AG04449 (cell line): ENCODE measurements at regions not wholly inside any gene's neighbourhood (a gene's known extent, or its start where the extent isn't known, plus 50 kb on each side); places are given as distances from the start of the nearest gene placed in this dataset.
A peak's percentile ranks its signal among the peaks of the same experiment; 100 is the strongest.

Experiments used
- CTCF ChIA-PET: fragments of 350-600 bp; formaldehyde crosslinking; extraction: SDS; loops from one replicate; lab custom pipeline; 2021; ENCODE audit warnings: antibody characterized with exemption; lab: Yijun Ruan, JAX
- POLR2A ChIA-PET: fragments of 400-600, 350-600 bp; formaldehyde crosslinking; extraction: SDS; loops from one replicate; lab custom pipeline; 2020; ENCODE audit warnings: antibody characterized with exemption, inconsistent platforms; lab: Yijun Ruan, JAX
- DNase-seq: peaks from one replicate; pipeline ENCODE4 v3.0.0-alpha.2; 2010; ENCODE audit warnings: low read depth, low spot score
- H3K4me3 ChIP-seq: 2 replicates; pipeline ENCODE4 v1.5.1; 2011; ENCODE audit warnings: low read depth, mild to moderate bottlenecking, control low read depth, low read length
- TF ChIP-seq, protein P1 (sequence below): IDR thresholded peaks from one replicate; pipeline ENCODE4 v1.5.1; 2011; ENCODE audit warnings: mild to moderate bottlenecking, moderate library complexity, low read length, control low read depth, inconsistent platforms; ENCODE audit not compliant: insufficient read depth; ENCODE audit errors: missing control alignments

GRCh38 chr13:79647533-79647932, 166.6 kb downstream of the NDFIP2 start:
- no peak overlapping the region for H3K4me3 ChIP-seq
- CTCF ChIA-PET: no interaction called here

GRCh38 chr13:79646880-79647279, 165.9 kb downstream of the NDFIP2 start:
- POLR2A ChIA-PET: no interaction called here
- H3K4me3 ChIP-seq: no peak overlapping the region
- CTCF ChIA-PET: no interaction called here
- TF ChIP-seq, protein P1, sequence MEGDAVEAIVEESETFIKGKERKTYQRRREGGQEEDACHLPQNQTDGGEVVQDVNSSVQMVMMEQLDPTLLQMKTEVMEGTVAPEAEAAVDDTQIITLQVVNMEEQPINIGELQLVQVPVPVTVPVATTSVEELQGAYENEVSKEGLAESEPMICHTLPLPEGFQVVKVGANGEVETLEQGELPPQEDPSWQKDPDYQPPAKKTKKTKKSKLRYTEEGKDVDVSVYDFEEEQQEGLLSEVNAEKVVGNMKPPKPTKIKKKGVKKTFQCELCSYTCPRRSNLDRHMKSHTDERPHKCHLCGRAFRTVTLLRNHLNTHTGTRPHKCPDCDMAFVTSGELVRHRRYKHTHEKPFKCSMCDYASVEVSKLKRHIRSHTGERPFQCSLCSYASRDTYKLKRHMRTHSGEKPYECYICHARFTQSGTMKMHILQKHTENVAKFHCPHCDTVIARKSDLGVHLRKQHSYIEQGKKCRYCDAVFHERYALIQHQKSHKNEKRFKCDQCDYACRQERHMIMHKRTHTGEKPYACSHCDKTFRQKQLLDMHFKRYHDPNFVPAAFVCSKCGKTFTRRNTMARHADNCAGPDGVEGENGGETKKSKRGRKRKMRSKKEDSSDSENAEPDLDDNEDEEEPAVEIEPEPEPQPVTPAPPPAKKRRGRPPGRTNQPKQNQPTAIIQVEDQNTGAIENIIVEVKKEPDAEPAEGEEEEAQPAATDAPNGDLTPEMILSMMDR: no peak
- DNase-seq: no peak

More at GRCh38 chr13:79647533-79647932, 166.6 kb downstream of the NDFIP2 start:
- POLR2A ChIA-PET: no interaction called here
- TF ChIP-seq, protein P1: no peak
- no peak for DNase-seq

GRCh38 chr13:79645569-79645968, 164.6 kb downstream of the NDFIP2 start:
- CTCF ChIA-PET: no interaction called here
- DNase-seq: no peak
- TF ChIP-seq, protein P1: no peak
- no peak overlapping the region for H3K4me3 ChIP-seq
- POLR2A ChIA-PET: no interaction called here

DNA sequence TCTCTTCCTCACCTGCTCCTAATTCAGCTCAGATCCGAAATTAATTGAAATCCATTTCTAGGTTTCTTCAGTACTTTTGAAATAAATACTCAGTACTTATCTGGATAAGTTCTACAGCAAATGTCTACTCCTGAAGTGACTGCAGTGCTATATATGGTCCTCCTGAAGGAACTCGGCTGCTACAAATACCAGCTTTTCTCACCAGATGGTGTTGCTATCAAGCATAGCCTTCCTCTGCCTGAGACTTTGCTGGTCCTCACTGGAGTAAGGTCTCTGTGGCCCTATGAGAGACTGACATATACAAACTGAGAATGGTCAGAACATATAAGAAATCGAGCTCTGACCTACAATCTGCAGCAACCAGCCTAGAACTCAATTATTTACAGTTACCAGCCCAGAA, 161.6 kb downstream of the NDFIP2 start:
- no peak overlapping the region for H3K4me3 ChIP-seq
- ChIA-PET CTCF (interaction anchor here (1.0 kb wide), 1 partner anchor 12 kb away, joined by 3 read pairs; no protein-coding TSS in a partner anchor), POLR2A (no interaction called here)
- TF ChIP-seq, protein P1: no peak
- no peak for DNase-seq

DNA sequence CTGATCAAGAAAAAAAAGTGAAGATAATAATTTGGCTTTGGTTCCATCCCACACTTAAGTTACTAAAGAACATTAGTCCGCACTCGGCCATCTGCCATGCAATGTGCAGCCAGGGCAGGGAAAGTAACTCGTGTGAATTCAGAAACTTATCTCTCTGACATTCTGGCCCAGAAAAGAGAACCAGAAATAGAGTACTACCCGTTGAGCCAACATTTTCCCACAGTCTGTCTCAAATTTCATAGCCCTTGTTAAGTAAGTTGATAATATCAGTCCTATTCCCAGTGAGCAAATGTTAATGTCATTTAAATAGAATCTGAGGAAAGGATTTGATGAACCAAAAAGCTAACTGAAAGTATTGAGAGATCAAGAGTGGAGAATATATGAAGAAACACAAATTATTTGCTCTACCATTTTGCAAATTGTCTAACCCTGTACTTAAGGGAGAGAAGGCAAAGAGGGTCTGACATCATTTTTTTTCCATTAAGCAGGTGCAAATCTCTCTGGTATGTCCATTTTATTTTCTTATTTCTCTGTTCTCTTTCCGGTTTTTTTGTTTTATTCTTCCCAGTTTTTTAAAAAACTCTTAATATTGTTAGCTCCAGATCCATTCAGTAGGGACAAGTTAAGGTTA, 156.3 kb downstream of the NDFIP2 start:
- TF ChIP-seq, protein P1: no peak
- ChIA-PET CTCF (no interaction called here), POLR2A (no interaction called here)
- no peak overlapping the region for H3K4me3 ChIP-seq
- no peak for DNase-seq

- CTCF ChIA-PET: interaction anchor here (1.2 to 1.5 kb wide), 3 partner anchors 8 to 730 kb away, joined by 3 read pairs; no protein-coding TSS in a partner anchor
- DNase-seq: peak; percentile 23
- TF ChIP-seq, protein P1: no peak
- POLR2A ChIA-PET: no interaction called here
- H3K4me3 ChIP-seq: no peak overlapping the region
These were observed 150.2 kb downstream of the NDFIP2 start for GRCh38 chr13:79631051-79631659.
